GM12874 (cell line): ENCODE measurements at regions not wholly inside any gene's neighbourhood (a gene's known extent, or its start where the extent isn't known, plus 50 kb on each side); places are given as distances from the start of the nearest gene placed in this dataset.

ENCODE experiments used
- TF ChIP-seq, protein P1 (sequence below): IDR thresholded peaks from 2 replicates; pipeline ENCODE4 v1.5.1; 2011; ENCODE audit warnings: low read depth, mild to moderate bottlenecking, control low read depth, low read length, moderate library complexity; ENCODE audit not compliant: insufficient read depth

GRCh38 chr5:91754990-91755389 is 371.9 kb upstream of the ARRDC3 start:
- TF ChIP-seq, protein P1, sequence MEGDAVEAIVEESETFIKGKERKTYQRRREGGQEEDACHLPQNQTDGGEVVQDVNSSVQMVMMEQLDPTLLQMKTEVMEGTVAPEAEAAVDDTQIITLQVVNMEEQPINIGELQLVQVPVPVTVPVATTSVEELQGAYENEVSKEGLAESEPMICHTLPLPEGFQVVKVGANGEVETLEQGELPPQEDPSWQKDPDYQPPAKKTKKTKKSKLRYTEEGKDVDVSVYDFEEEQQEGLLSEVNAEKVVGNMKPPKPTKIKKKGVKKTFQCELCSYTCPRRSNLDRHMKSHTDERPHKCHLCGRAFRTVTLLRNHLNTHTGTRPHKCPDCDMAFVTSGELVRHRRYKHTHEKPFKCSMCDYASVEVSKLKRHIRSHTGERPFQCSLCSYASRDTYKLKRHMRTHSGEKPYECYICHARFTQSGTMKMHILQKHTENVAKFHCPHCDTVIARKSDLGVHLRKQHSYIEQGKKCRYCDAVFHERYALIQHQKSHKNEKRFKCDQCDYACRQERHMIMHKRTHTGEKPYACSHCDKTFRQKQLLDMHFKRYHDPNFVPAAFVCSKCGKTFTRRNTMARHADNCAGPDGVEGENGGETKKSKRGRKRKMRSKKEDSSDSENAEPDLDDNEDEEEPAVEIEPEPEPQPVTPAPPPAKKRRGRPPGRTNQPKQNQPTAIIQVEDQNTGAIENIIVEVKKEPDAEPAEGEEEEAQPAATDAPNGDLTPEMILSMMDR: no peak

DNA sequence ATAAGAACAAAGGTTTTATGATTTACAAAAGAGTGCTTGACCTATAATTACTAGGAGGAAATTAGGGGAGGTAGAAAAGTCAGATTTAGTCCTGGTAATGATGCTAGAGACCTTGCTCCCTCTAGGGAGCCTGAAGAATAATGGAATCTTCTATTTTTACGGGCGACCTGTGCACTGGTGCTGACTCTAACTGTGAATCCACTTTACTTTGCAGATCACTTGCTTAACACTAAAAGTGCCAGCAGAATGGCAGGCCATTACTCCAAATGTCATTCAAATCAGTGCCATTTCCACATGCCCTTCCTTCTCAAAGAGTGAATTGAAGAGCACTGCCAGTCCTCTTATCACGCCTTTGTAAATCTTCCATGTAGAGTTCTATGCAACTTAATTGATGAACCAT is 359.4 kb upstream of the ARRDC3 start:
- TF ChIP-seq, protein P1: no peak

GRCh38 chr5:91741764-91742505 is 358.8 kb upstream of the ARRDC3 start:
- TF ChIP-seq, protein P1: no peak

- TF ChIP-seq, protein P1: no peak
Measured at GRCh38 chr5:91730026-91730425, 346.9 kb upstream of the ARRDC3 start.

- TF ChIP-seq, protein P1: no peak
Measured at GRCh38 chr5:91727463-91727862, 344.3 kb upstream of the ARRDC3 start.

DNA sequence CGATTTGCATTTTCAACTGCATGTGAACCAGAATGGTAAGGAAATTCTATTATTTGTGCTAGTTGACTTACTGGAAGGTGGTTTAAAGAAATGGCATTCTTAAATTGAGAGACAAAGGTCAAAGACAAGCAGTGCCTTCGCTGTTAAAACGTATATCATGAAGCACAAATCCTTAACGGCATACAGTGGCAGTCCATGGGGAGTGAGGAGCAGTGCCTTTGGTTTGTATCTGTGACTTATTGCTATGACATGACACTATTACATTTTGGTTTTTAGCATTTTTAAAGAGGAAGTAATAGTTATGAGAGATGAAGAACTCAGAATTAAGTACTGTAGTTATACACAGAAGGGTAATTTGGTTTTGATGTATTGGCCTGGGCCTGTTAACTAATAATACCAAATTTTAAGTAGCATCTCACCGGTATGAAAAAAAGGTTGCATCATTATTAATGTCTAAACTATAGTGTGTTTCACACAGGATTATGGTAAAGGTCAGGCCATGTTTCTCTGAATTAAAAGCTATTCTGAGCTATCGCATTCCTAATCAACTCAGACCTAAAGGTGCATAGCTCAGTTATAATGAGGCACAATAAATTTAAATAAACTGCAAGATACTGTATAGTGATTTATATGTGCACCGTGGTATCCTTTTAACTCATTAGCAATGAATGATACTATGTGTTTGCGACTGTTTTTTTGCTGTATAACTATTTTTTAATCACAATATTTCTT is 339.8 kb upstream of the ARRDC3 start:
- TF ChIP-seq, protein P1: no peak

DNA sequence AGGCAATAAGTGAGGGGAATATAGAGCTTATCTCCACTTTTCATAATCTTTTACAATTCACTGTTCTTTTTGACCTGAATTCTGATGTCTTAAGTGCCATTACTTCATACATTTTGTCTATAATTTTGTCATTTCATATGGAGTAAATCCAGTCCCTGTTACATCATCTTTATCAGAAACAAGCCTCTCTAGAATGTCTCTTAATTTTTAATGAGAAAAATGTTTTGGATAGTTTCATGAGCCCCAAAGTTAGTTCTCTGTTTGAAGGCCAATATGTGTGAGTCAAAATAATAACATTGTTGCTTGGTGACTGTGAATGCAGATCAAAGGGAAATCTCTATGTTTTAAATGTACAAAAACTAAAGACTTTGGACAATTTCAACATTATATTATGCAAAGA is 329.6 kb upstream of the ARRDC3 start:
- TF ChIP-seq, protein P1: no peak
